PC-3 (cell line): ENCODE measurements at regions not wholly inside any gene's neighbourhood (a gene's known extent, or its start where the extent isn't known, plus 50 kb on each side); places are given as distances from the start of the nearest gene placed in this dataset.

Experiments used
- ATAC-seq: fragments of 200-7000 bp; cut with Tn5 transposase; 2 replicates; pipeline ENCODE4 v1.9.1; 2020; ENCODE audit warnings: mild to moderate bottlenecking, moderate library complexity
- BruUV-seq: library from RNA; stranded (reverse); fragments of 400-500 nt; replicated peaks from 2 replicates; lab custom pipeline; 2021; lab: Mats Ljungman, UMichigan
- CTCF ChIA-PET: fragments of 300-600 bp; sonication (Branson Sonifier 250); formaldehyde crosslinking; loops from one replicate; lab custom pipeline; 2022; ENCODE audit warnings: antibody characterized with exemption; lab: Charles Lee
- POLR2A ChIA-PET: fragments of 300-600 bp; sonication (Branson Sonifier 250); formaldehyde crosslinking; loops from one replicate; lab custom pipeline; 2022; ENCODE audit warnings: antibody characterized with exemption; ENCODE audit not compliant: unreplicated experiment; lab: Charles Lee
- DNase-seq: peaks from one replicate; pipeline ENCODE4 v3.0.0-alpha.2; 2015
- H2AFZ ChIP-seq: fragments of 300-600 bp; sonication (generic); 2 replicates; pipeline ENCODE4 v1.6.0; 2016; ENCODE audit warnings: antibody characterized with exemption, low read length
- H3F3A ChIP-seq: fragments of 300-600 bp; sonication (generic); one replicate; pipeline ENCODE4 v1.6.0; 2017; ENCODE audit warnings: antibody characterized with exemption, low read length, control low read depth, mild to moderate bottlenecking; ENCODE audit not compliant: unreplicated experiment
- H3K27ac ChIP-seq: fragments of 300-600 bp; sonication (generic); 2 replicates; pipeline ENCODE4 v1.5.1; 2016; ENCODE audit warnings: mild to moderate bottlenecking, low read length
- H3K27me3 ChIP-seq: fragments of 300-600 bp; sonication (generic); 2 replicates; pipeline ENCODE4 v1.6.1; 2016; ENCODE audit warnings: low read length, mixed read lengths
- H3K36me3 ChIP-seq: fragments of 300-600 bp; sonication (generic); 2 replicates; pipeline ENCODE4 v1.6.1; 2016; ENCODE audit warnings: low read depth, mixed run types, low read length, mixed read lengths
- H3K4me1 ChIP-seq: fragments of 300-600 bp; sonication (generic); 2 replicates; pipeline ENCODE4 v1.5.1; 2016; ENCODE audit warnings: low read length; ENCODE audit not compliant: insufficient read depth
- H3K4me2 ChIP-seq: fragments of 300-600 bp; sonication (generic); 2 replicates; pipeline ENCODE4 v1.6.0; 2016; ENCODE audit warnings: low read length
- H3K4me3 ChIP-seq: fragments of 300-600 bp; sonication (generic); 2 replicates; pipeline ENCODE4 v1.5.1; 2016; ENCODE audit warnings: mild to moderate bottlenecking, low read length, mixed read lengths
- H3K79me2 ChIP-seq: fragments of 300-600 bp; sonication (generic); 2 replicates; pipeline ENCODE4 v1.6.1; 2017; ENCODE audit warnings: low read length, mixed read lengths
- H3K9ac ChIP-seq: fragments of 300-600 bp; sonication (generic); 2 replicates; pipeline ENCODE4 v1.6.0; 2016; ENCODE audit warnings: mild to moderate bottlenecking, low read length
- H3K9me2 ChIP-seq: fragments of 300-600 bp; sonication (generic); replicated peaks from 2 replicates; pipeline ENCODE4 v1.6.1; 2016; ENCODE audit warnings: mixed run types, low read length, mixed read lengths
- H3K9me3 ChIP-seq: fragments of 300-600 bp; sonication (generic); 2 replicates; pipeline ENCODE4 v1.6.1; 2016; ENCODE audit warnings: low read length, mixed read lengths
- H4K20me1 ChIP-seq: fragments of 300-600 bp; sonication (generic); 2 replicates; pipeline ENCODE4 v1.6.1; 2016; ENCODE audit warnings: low read length, mixed read lengths
- EZH2 ChIP-seq: fragments of 300-600 bp; sonication (generic); IDR thresholded peaks from one replicate; pipeline ENCODE4 v1.6.1; 2017; ENCODE audit warnings: antibody characterized with exemption, mild to moderate bottlenecking, low read length; ENCODE audit not compliant: unreplicated experiment
- EZH2phosphoT487 ChIP-seq: fragments of 300-600 bp; sonication (generic); IDR thresholded peaks from 2 replicates; pipeline ENCODE4 v1.6.1; 2018; ENCODE audit warnings: mild to moderate bottlenecking, antibody characterized with exemption, low read length, borderline replicate concordance
- intact Hi-C: fragments of 100-400 bp; cut with micrococcal nuclease; formaldehyde crosslinking; loops from 2 replicates; pipeline ENCODE4 v1.9.0; 2023
- TF ChIP-seq, protein P1 (sequence below): fragments of 300-600 bp; sonication (generic); conservative IDR thresholded peaks from 2 replicates; pipeline ENCODE4 v1.5.1; 2017; ENCODE audit warnings: antibody characterized with exemption, low read depth, mild to moderate bottlenecking, low read length

DNA sequence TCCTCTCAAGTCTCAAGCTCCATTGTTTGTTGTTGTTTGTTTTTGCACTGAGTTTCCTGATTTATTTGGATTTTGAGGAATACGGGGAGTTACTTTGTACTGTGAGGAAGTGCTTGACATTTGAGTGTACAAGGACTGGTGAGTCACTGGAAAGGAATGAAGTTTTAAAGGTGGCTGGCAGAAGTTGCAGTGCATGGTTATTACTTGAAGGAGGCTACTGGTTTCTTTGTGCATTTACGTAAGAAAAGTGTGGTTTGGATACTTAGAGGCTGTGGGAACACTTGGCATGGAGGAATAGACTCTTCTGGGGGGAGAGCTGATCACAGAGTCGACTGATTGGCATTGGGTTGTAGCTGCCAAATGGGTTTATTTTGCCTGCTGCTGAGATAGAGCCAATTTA, 919.0 kb downstream of the TAF11L14 start:
- TF ChIP-seq EZH2 (no peak), EZH2phosphoT487 (no peak)
- TF ChIP-seq, protein P1, sequence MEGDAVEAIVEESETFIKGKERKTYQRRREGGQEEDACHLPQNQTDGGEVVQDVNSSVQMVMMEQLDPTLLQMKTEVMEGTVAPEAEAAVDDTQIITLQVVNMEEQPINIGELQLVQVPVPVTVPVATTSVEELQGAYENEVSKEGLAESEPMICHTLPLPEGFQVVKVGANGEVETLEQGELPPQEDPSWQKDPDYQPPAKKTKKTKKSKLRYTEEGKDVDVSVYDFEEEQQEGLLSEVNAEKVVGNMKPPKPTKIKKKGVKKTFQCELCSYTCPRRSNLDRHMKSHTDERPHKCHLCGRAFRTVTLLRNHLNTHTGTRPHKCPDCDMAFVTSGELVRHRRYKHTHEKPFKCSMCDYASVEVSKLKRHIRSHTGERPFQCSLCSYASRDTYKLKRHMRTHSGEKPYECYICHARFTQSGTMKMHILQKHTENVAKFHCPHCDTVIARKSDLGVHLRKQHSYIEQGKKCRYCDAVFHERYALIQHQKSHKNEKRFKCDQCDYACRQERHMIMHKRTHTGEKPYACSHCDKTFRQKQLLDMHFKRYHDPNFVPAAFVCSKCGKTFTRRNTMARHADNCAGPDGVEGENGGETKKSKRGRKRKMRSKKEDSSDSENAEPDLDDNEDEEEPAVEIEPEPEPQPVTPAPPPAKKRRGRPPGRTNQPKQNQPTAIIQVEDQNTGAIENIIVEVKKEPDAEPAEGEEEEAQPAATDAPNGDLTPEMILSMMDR = no peak
- Histone ChIP-seq H3K4me2 (peak overlapping the region; percentile 46), H3K79me2 (no peaks in the 10 kb centered on the region), H3K4me3 (no peak overlapping the region; the same call in 1 of the 2 replicates), H3K27ac (peak overlapping the region; percentile 48), H3K27me3 (no peaks in the 10 kb centered on the region), H3K36me3 (no peaks in the 10 kb centered on the region), H2AFZ (peak overlapping the region; percentile 14), H3K9me3 (no peaks in the 10 kb centered on the region), H3K9ac (no peak overlapping the region), H3F3A (peaks cover 5% of the 10 kb centered on the region), H3K4me1 (peaks cover 14% of the 10 kb centered on the region), H4K20me1 (no peaks in the 10 kb centered on the region), H3K9me2 (no peaks in the 10 kb centered on the region)
- ATAC-seq = peak; percentile 99
- ChIA-PET CTCF (interaction anchor here (0.8 kb wide), 1 partner anchor 87 kb away, joined by 4 read pairs; no protein-coding TSS in a partner anchor), POLR2A (no interaction called here)
- DNase-seq = peak; percentile 96
- no TSS peak for BruUV-seq
- intact Hi-C loops = no loop called here

DNA sequence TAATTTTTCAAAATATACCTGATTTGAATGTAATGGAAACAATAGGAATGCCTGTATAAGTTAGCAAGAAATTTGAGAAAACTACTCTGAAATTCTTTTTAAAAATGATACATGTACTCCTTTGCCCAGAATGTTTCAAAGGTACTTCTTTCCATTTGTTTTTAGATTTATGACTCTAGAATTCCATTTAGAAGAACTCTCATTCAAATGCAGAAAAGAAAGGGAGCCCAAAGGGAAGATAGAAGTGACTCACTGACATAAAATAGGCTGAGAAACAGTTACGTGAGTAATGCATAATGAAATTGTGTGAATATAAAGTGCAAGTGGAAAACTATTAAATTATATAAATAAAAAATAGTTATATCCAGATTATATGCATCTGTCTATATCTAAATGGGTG, 926.3 kb downstream of the TAF11L14 start:
- no peaks in the 10 kb centered on the region for H3K27me3 ChIP-seq
- H3K9me3 ChIP-seq = no peaks in the 10 kb centered on the region
- CTCF ChIA-PET = no interaction called here

DNA sequence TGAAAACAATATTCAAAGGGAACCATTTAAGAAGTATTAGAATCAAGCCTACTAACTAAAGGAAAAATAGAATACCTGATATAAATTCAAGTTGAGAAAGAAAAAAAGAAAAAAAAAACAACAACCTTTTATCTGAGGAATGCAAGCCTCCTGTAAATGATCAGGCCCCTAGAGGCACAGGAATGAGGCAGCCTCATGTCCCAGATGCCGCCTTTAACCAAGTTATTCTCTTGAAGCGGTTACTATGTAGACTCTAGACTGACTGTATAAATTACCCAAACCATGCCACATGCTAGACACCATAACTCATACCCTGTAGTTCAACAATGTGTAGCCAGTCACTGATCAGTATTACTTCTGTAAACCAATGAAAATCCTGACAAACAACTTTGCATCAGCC, 929.6 kb downstream of the TAF11L14 start:
- DNase-seq (peak; percentile 4), ATAC-seq (no peak)
- H4K20me1 ChIP-seq = no peaks in the 10 kb centered on the region
- BruUV-seq = no TSS peak
- H3F3A ChIP-seq = no peaks in the 10 kb centered on the region
- no peaks in the 10 kb centered on the region for H3K4me1 ChIP-seq
- no peaks in the 10 kb centered on the region for H3K9me3 ChIP-seq
- no peak overlapping the region for H3K27ac ChIP-seq
- H3K9ac ChIP-seq = no peak overlapping the region
- no peak overlapping the region for H3K4me3 ChIP-seq
- no peaks in the 10 kb centered on the region for H3K9me2 ChIP-seq
- H2AFZ ChIP-seq = no peak overlapping the region
- ChIA-PET POLR2A (no interaction called here), CTCF (no interaction called here)
- H3K4me2 ChIP-seq = no peak overlapping the region
- no peaks in the 10 kb centered on the region for H3K36me3 ChIP-seq
- no peaks in the 10 kb centered on the region for H3K27me3 ChIP-seq
- H3K79me2 ChIP-seq = no peaks in the 10 kb centered on the region
- TF ChIP-seq EZH2phosphoT487 = no peak
- TF ChIP-seq, protein P1 = no peak
- no peak for TF ChIP-seq EZH2
- intact Hi-C loops = no loop called here

More for the DNA sequence above, 926.3 kb downstream of the TAF11L14 start:
- no TSS peak for BruUV-seq
- no peaks in the 10 kb centered on the region for H3K79me2 ChIP-seq
- H3K9me2 ChIP-seq = no peaks in the 10 kb centered on the region
- no peak overlapping the region for H2AFZ ChIP-seq
- POLR2A ChIA-PET = no interaction called here
- DNase-seq (no peak), ATAC-seq (no peak)
- H4K20me1 ChIP-seq = no peaks in the 10 kb centered on the region
- no peaks in the 10 kb centered on the region for H3K36me3 ChIP-seq
- H3K4me2 ChIP-seq = no peak overlapping the region
- no peak overlapping the region for H3K9ac ChIP-seq
- TF ChIP-seq EZH2 (no peak), EZH2phosphoT487 (no peak)
- TF ChIP-seq, protein P1 = no peak
- no peak overlapping the region for H3K4me3 ChIP-seq
- no peaks in the 10 kb centered on the region for H3K4me1 ChIP-seq
- H3F3A ChIP-seq = no peaks in the 10 kb centered on the region
- H3K27ac ChIP-seq = no peak overlapping the region
- intact Hi-C loops = no loop called here
